ENCODE measurements at regions not wholly inside any gene's neighbourhood (a gene's known extent, or its start where the extent isn't known, plus 50 kb on each side); places are given as distances from the start of the nearest gene placed in this dataset.

DNA sequence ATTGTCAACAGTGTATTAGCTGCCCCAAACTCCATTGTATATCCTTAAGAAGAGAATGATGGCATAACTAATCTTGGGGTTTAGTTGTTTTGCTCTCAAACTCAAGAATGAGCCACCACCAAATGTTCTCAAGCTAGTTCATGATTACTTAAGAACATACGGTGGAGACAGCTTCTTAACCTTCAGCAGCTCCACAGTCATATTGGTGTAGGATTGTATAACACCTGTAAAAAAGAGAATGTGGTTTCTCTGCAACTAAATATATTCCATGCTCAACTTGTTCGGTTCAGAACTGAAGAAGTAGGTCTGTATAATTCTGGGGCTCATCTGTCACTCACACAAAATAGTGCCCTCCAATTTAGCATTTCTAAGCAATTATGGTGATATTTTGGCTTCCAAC is 177.9 kb upstream of the DUSP10 start:
- no peak for DNase-seq (ENCODE audit: low read depth in 2 of 2)

- no peak for DNase-seq (ENCODE audit: low read depth in 2 of 2)
Measured at GRCh38 chr1:221919341-221919740, 177.5 kb upstream of the DUSP10 start.

DNA sequence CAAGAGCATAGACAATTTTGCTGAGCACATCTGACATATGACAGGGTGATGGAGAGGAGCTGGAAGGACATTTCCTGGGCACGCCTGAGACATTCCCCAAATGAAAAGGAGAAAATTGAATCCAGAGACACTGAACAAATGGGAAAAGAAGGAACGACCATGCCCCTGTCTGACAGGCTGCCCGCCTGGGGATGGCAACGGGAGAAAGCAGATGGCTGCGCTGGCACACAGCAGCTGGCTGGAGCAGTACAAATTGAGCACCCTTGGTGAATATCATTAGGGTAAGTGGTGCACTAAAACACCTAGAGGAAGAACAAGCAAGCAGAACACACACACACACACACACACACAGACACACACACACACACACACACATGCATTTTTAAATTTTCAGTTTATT is 174.3 kb upstream of the DUSP10 start:
- no peak for DNase-seq (ENCODE audit: low read depth in 2 of 2)

- no peak for DNase-seq (ENCODE audit: low read depth in 2 of 2)
Measured at GRCh38 chr1:221915764-221916163, 173.9 kb upstream of the DUSP10 start.

DNA sequence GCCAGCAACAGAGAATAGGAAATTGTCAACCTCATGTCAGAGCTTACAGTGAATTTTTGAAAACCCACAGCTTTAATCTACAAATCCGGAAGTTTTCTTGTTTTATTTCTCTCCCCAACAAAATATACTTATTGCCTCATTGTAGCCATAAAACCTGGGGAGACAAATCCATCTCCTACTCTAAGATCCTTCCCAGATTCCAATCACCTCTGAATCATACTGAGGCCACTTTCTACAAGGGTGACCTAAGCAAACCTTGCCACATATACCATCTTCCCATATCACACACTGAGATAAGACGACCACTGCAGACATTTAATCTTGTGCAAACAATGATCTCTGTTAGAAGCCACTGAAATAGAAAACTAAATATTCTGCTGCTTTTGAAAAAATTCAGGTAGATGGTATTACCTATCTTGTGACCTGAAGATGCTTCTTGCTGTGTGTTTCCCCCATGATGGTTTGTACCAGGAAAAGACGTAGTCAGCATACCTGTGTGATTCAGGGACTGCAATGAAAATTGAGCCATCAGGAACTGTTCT is 171.5 kb upstream of the DUSP10 start:
- no peak for DNase-seq (ENCODE audit: low read depth in 2 of 2)

DNA sequence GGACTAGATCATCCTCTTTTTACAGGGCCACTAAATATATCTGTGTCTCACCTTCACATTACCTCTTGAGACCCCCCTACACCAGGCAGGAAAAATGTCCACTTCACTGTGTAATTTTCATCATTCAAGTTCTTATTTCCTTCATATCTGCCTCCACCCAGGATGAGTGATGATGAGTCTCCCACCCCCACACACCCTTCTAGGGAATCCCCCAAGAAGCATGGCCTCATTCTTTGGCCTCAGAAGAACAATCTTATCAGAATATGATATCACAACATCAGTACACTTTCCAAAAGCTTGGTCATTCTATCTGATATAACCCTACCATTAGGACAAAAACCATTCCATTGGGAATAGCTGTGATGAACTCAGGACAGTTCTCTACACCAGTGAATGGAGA is 170.3 kb upstream of the DUSP10 start:
- peak in 1 of 2 donors; percentile 2 for DNase-seq (ENCODE audit: low read depth in 2 of 2)

DNA sequence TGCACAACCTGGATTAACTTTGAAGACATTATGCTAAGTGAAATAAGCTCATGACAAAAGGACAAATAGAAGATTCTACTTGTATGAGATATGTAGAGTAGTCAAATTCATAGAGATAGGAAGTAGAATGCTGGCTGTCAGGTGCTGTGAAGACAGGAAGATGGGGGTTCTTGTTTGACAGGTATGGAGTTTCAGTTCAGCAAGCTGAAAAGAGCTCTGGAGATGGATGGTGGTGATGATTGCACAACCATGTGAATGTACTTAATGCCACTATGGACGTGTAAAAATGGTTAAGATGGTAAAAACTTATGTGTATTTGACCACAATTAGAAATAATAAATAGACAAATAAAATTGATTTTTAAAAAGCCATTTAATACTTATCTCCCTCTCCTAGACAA is 169.8 kb upstream of the DUSP10 start:
- no peak for DNase-seq (ENCODE audit: low read depth in 2 of 2)

GRCh38 chr1:221910222-221910621 is 168.3 kb upstream of the DUSP10 start:
- DNase-seq (ENCODE audit: low read depth in 2 of 2), result no peak

DNA sequence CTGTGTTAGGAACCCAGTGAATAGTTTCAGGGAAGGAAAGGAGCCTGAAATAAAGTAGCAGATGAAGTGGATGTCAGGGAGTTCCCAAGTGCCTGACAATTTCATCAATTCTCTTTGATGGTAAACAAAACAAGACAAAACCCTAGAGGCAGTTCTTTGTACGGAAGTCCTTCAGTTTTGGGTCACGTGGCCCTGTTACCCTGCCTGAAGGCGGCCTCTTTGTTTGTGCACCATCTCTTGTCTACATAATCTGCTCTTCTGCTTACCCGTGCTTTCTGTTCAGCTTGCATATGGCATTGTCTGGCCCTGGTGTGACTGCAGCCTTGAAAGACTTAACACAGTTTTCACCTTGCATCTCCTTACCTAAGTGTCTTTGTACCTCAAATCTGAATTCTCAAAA is 166.7 kb upstream of the DUSP10 start:
- DNase-seq (ENCODE audit: low read depth in 2 of 2), result no peak

DNA sequence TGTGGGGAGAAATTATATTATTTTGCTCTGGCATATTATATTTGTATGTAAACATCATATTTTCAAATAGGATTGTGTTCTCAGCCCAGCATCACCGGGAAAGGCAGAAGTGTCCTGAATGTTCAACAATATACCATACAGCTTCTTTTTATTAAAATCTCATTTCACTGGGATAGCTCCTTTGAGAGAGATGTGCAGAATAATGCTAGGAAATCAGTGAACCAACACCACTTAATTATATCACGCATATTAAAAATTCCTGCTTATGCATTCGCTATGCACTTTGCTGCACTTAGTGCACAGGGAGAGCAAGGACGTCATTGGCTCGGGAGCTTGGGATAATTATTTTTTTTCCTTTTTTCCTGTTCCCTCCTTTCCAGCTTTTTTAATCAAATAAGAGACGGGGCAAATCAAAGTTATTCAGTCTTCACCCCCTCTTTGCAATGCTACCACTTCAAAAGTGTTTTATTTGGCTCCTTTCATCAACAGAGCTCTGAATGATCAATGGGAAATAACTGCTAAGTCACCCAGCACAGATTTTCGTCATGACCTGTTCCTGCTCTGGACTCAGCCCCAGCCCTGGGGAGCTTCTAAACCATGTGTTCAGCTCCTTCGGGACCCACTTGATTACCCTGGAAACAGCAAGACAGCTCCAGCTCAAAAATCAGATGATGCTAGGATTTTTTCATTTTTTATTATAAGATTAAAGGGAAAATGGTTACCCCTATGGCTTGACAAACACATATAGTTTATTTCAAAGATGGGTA is 165.5 kb upstream of the DUSP10 start:
- no peak for DNase-seq (ENCODE audit: low read depth in 2 of 2)

GRCh38 chr1:221905802-221906201 is 163.9 kb upstream of the DUSP10 start:
- DNase-seq (ENCODE audit: low read depth in 2 of 2), result no peak

DNA sequence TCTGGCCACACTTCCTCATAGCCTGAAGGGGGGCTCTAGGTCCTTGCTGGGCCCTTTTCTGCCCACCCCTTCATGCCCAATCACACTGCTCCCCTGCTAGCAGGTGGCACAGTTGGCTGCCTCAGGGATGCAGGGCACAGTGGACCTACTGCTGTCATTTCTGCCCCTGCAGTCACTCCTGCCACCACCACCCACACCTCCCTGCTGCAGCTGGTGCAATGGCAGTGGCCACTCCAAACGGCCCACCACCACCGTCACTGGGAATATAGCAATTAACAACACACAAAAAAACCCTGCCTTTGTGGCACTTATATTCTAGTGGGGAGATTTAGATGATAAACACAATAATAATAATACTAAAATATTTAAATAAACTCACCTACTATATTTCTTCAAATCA is 162.4 kb upstream of the DUSP10 start:
- DNase-seq (ENCODE audit: low read depth in 2 of 2), result no peak

- no peak for DNase-seq (ENCODE audit: low read depth in 2 of 2)
Measured at GRCh38 chr1:221903594-221903993, 161.7 kb upstream of the DUSP10 start.

- no peak for DNase-seq (ENCODE audit: low read depth in 2 of 2)
Measured at GRCh38 chr1:221902961-221903360, 161.1 kb upstream of the DUSP10 start.

DNA sequence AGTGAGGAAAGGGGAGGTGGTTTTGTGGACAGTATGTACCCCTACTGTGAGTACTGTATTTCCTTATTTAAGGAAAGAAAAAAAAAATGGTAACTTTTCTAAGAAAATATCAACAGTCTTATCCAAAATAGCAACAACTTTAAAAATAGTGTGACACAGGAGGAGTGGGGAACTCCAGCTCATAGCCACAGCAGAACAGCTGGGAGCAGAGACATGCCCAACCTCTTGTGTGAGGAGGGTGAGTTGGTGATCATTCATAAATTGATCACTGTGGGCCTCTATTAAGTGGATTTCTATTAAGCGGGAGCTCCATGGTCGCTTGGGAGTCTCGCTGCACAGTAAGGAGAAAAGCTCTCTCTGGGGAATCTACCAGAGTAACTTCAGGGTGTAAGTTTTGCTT is 158.8 kb upstream of the DUSP10 start:
- DNase-seq (ENCODE audit: low read depth in 2 of 2), result no peak

DNA sequence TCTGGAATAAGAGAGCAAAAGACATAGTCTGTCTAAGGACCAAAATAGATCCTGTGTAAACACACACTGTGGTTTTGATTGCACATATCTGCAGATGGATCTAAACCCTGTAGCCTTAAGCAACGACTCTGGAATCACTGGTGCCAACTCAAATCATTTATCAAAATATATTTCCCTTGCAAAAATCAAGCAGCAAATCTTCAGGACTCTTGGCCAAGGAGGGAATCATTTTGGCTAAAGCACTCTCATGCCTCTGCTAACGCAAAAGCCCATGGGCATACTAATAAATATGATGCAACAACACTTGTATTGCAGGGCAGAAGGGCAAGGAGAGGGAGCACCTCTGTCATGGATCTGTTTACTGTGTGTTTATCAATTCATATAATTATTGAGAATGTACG is 155.4 kb upstream of the DUSP10 start:
- DNase-seq (ENCODE audit: low read depth in 2 of 2), result no peak

DNA sequence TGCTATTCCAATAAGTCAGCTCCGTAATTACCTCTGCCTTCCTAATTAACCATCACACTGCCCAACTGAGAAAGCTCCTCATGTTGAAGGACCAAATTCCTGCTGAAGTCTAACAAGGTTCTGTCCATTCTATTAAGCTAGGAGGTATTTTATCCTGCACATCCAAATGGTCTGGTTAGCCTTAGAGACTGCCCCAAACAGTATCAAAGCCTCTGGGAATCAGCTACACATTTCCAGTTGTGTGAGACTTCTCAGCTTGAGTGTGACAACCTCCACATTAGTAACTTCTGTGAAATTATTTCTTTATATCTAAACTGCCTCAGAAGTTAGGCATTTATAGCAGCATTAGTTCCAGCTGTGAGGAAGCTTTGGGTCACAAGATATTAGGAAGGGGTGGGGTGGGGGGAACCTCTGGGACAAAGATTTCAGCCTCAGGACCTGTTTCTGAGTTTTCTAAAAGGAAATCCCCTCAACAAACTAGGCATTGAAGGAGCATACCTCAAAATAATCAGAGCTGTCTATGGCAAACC is 150.5 kb upstream of the DUSP10 start:
- no peak for DNase-seq (ENCODE audit: low read depth in 2 of 2)

DNA sequence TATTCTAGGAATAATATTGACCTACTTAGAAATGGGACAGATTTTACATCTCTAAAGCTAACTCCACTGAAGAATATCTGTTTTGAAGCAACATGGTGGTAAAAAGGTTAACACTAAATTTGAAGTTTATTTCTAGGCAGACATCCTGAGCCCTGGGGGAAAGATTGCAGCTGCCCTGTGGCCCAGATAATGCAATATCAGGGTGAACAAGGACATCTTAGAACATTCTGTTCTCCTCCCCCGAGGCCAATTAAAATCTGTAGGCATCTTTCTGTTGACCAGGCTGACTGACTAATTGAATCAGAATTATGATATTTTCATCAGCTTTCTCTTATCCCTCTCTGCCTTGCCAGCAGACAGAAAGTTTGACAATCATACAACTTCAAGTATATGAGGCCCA is 149.8 kb upstream of the DUSP10 start:
- no peak for DNase-seq (ENCODE audit: low read depth in 2 of 2)

DNA sequence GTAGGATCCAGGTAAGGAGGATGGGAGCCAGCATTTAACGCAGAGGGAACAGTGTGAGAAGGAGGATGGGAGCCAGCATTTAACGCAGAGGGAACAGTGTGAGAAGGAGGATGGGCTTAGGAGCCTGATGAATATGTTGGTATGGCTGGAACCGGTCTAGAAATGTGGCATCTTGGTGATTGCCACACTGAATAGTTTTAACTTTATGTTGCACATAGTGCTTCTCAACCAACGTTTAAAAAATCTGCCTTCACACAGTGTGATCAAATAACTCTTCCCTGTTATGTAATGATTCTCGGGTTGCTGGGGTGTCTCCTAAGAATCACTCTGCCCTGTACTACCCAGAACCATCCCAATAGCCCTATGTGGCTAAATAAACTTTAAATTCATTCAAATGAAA is 146.9 kb upstream of the DUSP10 start:
- DNase-seq (ENCODE audit: low read depth in 2 of 2), result no peak

GRCh38 chr1:221888218-221888617 is 146.3 kb upstream of the DUSP10 start:
- DNase-seq (ENCODE audit: low read depth in 2 of 2), result no peak

GRCh38 chr1:221887758-221888157 is 145.9 kb upstream of the DUSP10 start:
- DNase-seq (ENCODE audit: low read depth in 2 of 2), result no peak

- DNase-seq (ENCODE audit: low read depth in 2 of 2), result no peak
Measured at GRCh38 chr1:221887415-221887746, 145.5 kb upstream of the DUSP10 start.

GRCh38 chr1:221886743-221887414 is 145.0 kb upstream of the DUSP10 start:
- no peak for DNase-seq (ENCODE audit: low read depth in 2 of 2)

All from activated CD4-positive, alpha-beta T cell treated with anti-CD3 and anti-CD28 coated beads for 24 hours (primary cell).